ENCODE measurements at regions not wholly inside any gene's neighbourhood (a gene's known extent, or its start where the extent isn't known, plus 50 kb on each side); places are given as distances from the start of the nearest gene placed in this dataset.
"Not testable (repeated sequence)": the region's sequence is repeated elsewhere in the genome, so short reads cannot be mapped to it uniquely, and the experiment has no call there.

DNA sequence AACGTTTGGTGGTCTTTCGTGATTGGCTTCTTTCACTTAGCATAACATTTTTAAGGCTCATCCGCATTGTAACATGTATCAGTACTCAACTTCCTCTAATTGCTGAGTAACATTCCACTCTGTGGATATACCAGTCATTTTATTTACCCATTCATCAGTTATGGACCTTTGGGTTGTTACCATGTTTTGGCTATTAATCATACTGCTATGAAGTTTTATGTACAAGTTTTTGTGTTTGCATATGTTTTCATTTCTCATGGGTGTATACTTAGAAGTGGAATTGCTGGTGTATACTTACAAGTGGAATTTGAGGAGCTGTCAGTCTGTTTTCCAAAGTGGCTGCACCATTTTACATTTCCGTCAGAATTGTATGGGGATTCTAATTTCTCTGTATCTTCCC lies 78.4 kb upstream of the CDK13 start:
- TF ChIP-seq, protein P1, sequence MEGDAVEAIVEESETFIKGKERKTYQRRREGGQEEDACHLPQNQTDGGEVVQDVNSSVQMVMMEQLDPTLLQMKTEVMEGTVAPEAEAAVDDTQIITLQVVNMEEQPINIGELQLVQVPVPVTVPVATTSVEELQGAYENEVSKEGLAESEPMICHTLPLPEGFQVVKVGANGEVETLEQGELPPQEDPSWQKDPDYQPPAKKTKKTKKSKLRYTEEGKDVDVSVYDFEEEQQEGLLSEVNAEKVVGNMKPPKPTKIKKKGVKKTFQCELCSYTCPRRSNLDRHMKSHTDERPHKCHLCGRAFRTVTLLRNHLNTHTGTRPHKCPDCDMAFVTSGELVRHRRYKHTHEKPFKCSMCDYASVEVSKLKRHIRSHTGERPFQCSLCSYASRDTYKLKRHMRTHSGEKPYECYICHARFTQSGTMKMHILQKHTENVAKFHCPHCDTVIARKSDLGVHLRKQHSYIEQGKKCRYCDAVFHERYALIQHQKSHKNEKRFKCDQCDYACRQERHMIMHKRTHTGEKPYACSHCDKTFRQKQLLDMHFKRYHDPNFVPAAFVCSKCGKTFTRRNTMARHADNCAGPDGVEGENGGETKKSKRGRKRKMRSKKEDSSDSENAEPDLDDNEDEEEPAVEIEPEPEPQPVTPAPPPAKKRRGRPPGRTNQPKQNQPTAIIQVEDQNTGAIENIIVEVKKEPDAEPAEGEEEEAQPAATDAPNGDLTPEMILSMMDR (IDR thresholded peaks at IDR 0.05; ENCODE audit: insufficient read depth, low read length) = not testable (repeated sequence)
- TF ChIP-seq POLR2AphosphoS5 (IDR thresholded peaks at IDR 0.05; ENCODE audit: low read depth) = not testable (repeated sequence)

Measured in HL-60 (cell line).